ENCODE measurements at regions not wholly inside any gene's neighbourhood (a gene's known extent, or its start where the extent isn't known, plus 50 kb on each side); places are given as distances from the start of the nearest gene placed in this dataset.

DNA sequence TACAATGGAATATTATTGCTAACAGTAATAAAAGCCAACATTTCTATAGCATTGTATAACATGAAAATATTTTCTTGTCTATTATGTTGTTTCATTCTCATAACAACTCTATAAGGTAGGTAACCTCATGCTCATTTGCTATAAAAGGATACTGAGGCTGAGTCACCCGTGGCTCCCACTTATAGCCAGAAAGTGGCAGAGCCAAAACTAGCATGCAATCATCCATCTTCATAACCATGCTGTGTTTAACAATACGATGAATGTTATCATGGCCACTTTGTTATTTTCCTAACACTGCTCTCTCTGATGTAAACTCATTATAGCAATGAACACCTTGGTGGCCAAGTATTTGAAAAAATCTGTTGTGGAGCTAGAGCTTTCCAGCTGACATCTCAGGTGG, 80.8 kb upstream of the JUN start:
- DNase-seq, result no peak

DNA sequence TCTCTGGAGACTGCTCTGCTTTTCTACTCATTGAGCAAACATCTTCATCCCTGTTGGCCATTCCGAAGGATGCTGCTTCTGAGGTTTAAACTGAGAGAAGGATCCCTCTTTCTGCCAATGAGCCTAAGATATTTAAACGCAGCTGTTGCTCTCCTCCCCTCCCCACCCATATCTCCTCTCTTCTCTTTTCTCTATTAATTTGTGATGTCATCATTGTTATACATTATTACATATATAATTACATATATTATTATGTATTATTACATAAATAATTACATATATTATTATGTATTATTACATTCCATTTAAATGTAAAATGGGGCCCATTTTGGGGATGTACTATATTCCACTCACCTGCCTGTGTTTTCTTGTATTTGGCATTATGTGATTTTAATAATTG, 82.7 kb upstream of the JUN start:
- no peak for DNase-seq

- DNase-seq, result no peak
Observed at GRCh38 chr1:58869638-58870297, 85.9 kb upstream of the JUN start.

- DNase-seq, result peak; percentile 47
Observed at GRCh38 chr1:58870298-58870676, 86.4 kb upstream of the JUN start.

- DNase-seq, result no peak
Observed at GRCh38 chr1:58874342-58874741, 90.5 kb upstream of the JUN start.

DNA sequence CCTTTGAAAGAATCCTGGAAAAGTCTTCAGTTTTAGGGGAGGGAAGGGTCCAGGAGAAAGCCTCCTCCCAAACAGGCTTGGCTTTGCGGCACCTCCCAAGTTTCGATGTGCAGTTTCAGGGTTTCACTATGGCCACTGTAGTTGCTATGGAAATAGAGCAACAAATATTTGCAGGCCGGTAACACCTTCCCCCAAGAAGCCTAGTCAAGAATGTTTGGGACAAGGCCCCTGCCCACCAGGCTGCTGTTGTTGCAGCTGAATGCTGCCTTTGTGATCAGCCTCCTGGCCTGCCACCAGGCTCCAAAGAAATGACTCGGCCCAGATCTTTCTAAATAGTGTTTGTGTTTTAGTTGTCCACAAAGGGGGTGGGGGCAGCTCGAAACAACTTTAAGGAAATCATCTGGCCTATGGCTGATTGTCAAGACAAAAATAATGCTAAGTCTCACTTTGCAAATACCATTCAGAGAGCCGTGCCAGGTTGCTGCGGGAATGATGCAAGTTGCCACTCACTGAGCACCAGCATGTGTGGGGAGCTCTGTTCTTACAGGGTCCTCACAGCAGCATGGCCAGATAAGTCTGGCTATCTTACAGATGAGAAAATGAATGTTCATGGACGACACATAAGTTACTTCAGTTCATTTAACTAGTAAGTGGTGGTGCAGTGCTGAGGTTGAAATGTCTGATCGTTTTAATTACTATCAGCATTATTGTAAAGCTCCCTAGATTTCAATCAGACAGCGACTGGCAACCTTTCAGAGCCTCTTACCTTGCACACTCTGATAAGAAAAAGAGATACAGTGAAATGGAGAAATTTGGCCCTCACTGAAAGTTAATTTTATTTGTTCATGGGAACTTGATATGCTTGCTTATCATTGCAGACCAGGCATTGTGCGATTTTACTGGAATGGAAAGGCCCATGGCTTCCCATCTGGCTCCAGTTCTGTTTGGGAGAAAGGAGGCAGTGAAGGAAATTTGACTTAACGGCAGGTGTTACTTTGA, 91.2 kb upstream of the JUN start:
- no peak for DNase-seq

DNA sequence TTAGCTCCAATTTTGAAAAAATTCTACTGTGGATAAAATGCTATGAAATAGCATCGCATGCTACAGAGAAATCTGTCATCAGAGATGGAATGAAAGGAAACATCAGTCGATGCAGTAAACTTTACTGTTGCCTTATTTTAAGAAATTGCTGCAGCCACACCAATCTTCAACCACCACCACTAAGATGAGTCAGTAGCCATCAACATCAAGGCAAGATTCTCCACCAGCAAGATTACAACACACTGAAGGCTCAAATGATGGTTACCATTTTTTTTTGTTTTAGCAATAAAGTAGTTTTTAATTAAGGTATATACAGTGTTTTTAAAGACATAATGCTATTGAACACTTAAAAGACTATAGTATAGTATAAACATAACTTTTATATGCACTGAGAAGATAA, 95.6 kb upstream of the JUN start:
- no peak for DNase-seq

DNA sequence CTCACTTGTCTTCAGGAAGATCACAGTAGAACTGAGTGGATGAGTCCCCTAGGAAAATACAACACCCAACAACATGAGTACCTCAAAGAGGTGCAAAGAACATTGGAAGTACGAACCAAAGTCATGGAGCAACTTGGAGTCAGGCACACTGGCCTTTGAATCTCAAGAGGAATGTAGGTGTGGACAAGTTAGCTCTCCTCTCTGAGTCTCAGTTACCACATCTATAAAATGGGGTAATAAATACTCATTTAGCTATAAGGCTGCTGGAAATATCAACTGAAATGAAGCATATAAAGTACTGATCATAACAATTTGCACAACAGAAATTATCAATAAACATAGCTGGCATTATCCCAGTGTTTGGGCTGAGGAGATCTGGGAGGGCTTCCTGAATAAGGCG, 96.7 kb upstream of the JUN start:
- DNase-seq, result no peak

- peak; percentile 78 for DNase-seq
Observed at GRCh38 chr1:58881471-58881994, 97.7 kb upstream of the JUN start.

- DNase-seq, result no peak
Observed at GRCh38 chr1:58882322-58882948, 98.6 kb upstream of the JUN start.

DNA sequence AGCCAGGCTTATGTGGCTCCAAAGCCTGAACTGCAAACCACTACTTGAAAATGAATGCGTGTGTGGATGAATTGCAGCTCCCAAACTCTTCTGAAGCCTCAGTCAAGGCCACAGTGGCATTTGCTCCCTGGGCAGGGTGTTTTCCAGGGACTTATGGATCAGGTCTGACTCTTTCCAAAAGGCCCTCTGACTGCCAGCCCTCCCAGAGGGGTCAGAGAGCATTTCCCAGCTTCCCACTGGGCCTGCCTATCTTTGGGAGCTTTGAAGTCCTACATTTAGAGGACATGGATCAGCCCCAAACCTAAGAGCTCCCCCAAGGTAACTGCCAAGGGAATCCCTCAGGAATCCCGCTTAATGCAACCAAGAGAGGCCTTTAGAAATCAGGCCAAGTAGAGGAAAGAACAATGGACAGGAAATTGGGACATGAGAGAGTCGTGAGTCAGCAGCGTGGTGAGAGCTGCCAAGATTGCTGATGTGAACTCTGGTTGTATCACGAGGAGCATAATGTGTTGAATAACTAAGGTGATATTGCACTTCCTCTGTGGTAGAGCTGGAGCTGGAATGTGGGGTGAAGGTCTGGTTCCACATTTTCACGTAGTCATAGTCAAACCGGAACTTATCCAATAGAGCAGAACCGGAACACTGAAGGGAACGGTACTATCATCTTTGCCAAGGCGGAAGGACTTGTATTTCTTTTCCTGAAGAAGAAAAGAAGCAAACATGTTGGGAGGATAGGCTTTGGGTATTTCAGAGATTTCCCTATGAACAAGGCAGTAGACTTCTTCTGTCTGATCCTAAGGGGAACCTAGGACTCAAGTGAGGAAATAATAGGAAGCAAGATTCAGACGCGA, 99.4 kb upstream of the JUN start:
- peak; percentile 71 for DNase-seq

- no peak for DNase-seq
Observed at GRCh38 chr1:58883888-58884482, 100.1 kb upstream of the JUN start.

- no peak for DNase-seq
Observed at GRCh38 chr1:58884706-58885661, 101.1 kb upstream of the JUN start.

- DNase-seq, result no peak
Observed at GRCh38 chr1:58885998-58886397, 102.2 kb upstream of the JUN start.

DNA sequence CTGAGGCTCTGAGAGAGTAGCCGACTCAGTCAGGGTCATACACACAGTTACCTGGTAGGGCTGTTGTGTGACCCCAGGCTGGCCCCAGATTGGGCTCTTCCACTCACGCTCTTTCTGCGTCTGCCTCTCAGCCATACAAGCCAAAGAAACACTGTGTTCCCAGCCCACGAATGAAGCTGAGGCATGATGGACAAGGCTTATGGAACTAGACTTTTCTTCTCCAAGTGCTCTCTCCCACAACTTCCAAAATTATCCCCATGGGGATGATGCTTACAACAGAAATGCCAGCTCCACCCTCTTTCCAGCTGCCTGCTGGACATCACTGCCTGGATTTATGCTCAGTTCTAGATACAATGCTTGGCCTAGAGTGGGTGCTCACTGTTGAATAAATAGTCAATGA, 102.8 kb upstream of the JUN start:
- no peak for DNase-seq

GRCh38 chr1:58887059-58887458, 103.2 kb upstream of the JUN start:
- DNase-seq, result no peak

DNA sequence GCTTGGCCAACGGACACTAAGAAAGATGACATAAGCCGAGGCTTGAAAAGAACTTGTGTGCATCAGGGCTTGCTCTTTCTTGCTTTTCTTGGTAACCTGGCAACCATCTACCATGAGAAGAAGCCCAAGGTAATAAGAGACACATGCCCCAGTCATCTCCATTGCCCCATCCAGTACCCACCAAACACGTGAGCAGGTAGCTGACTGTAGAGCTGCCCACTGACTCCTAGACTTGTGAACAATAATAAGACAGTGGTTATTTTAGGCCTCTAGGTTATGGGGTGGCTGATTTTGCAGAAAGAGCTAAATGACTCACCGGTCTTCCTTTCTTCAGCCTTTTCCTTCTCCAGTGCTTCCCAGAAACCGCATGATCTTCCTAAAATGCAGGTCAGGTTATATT, 105.0 kb upstream of the JUN start:
- DNase-seq, result no peak

DNA sequence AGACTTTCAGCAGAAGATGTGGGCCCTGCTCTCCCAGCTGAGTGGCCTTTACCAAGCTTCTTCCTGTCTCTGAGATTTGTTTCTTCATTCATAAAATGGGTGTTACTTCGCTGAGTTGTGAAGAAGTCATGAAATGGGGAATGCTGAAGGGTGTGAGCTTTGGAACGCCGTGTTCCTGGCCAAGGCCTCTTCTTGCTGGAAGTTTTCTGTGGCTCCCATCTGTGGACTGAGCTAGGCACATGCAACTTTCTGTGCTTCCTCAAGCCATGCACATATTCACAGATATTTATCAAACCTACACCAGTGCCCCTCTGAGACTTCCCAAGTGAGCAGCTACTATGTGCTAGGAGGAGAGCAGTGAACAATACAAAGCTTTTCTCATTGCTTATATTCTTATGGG, 106.3 kb upstream of the JUN start:
- no peak for DNase-seq

- no peak for DNase-seq
Observed at GRCh38 chr1:58890609-58891008, 106.8 kb upstream of the JUN start.

GRCh38 chr1:58891347-58891746, 107.5 kb upstream of the JUN start:
- no peak for DNase-seq

GRCh38 chr1:58893257-58893869, 109.5 kb upstream of the JUN start:
- no peak for DNase-seq
